GF-D8 (cell line): ENCODE measurements at regions not wholly inside any gene's neighbourhood (a gene's known extent, or its start where the extent isn't known, plus 50 kb on each side); places are given as distances from the start of the nearest gene placed in this dataset.

ENCODE experiments used
- DNase-seq: peaks from one replicate; lab custom pipeline; 2025; lab: John Stamatoyannopoulos, UW

GRCh38 chr19:32172566-32173160 is 172.7 kb upstream of the ZNF507 start:
- no peak for DNase-seq

- no peak for DNase-seq
Measured at GRCh38 chr19:32173836-32174235, 171.6 kb upstream of the ZNF507 start.

- no peak for DNase-seq
Measured at GRCh38 chr19:32174386-32175113, 170.9 kb upstream of the ZNF507 start.

DNA sequence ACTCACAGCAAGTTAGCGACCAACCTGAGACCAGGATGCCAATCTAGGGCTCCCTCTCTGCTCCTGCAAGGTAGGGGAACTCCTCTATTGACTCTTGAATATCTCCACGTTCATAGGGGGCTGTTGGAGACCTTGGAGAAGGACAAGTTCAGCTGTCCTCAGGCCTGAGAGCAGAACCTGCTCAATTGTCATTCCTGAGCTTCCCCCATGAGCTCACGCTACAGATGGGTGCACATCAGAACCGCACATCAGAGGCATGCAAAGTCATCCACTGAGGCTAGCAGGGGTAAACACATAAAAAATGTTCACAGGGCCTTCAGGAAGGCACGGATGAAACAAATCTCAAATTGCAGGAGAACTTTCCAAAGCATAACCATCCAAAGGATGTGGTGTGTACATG is 168.8 kb upstream of the ZNF507 start:
- no peak for DNase-seq

DNA sequence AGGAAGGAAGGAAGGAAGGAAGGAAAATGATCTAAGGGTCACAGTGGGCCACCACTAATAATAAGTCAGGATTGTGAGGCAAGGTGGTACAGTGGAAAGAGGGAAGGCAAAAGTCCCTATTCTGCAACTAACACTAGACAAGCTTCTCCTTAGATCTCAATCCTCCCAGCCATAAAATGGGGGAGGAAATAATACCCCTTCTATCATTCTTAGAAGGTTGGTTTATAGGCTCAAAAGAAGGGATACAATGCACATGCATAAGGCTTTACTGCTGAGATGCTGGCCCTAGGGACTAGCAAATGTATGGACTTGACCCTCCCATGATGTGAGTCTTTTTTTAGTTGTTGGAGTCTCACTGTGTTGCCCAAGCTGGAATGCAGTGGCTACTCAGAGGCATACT is 167.7 kb upstream of the ZNF507 start:
- DNase-seq = no peak

GRCh38 chr19:32178401-32178800 is 167.0 kb upstream of the ZNF507 start:
- no peak for DNase-seq

DNA sequence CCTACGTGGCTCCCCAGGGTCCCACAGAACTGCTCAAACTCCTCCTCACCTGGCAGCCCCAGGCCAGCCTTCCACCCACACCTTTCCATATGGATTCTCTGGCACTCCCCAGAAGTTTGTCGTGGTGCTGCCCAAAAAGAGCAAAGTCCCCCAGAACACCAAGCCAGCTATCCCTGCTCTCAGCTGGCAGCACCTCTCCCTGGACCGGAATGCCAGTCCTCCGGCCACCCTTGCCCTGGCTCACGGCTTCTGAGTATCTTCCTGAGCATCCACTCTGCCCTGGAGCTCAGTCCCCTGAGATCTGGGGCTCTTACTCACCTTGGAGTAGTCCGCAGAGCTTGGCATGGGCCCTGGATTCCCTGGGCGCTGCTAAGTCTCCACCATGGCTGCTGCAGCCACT is 166.5 kb upstream of the ZNF507 start:
- DNase-seq = no peak

DNA sequence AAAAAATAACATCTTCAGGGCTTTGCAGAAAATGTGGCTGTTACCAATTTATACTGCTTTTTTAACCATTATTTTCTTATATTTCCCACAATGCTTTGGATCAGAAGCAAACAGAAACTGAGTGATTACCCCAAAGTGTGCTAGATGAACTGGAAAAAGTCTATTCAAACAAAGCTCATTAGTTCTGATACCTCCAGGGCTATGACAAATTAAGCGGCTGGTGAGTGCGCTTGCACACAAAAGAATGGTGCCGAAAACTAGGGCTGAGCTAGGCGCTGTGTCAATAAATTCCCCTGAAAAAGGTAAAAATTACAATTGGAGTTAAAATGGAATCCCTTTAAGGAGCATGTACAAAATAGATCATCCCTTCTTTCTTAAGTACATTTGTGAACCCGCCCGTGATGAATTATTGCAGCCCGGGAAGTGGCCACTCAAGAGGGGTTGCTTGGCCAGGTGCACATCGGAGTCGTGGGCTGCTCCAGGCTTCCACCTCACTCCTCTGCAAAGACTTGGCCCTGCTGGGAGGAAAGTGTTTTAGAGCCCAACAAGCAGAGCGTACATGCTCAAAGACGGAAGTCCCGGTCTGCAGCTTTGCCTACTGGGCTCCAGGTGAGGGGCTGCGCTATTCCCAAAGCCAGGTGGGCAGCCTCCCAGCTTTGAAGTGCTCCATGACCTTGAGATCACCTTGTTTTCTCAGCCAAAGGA is 164.0 kb upstream of the ZNF507 start:
- DNase-seq = no peak

GRCh38 chr19:32186542-32187330 is 158.7 kb upstream of the ZNF507 start:
- DNase-seq = no peak

GRCh38 chr19:32188921-32189320 is 156.5 kb upstream of the ZNF507 start:
- DNase-seq = no peak

GRCh38 chr19:32189956-32190706 is 155.3 kb upstream of the ZNF507 start:
- no peak for DNase-seq

DNA sequence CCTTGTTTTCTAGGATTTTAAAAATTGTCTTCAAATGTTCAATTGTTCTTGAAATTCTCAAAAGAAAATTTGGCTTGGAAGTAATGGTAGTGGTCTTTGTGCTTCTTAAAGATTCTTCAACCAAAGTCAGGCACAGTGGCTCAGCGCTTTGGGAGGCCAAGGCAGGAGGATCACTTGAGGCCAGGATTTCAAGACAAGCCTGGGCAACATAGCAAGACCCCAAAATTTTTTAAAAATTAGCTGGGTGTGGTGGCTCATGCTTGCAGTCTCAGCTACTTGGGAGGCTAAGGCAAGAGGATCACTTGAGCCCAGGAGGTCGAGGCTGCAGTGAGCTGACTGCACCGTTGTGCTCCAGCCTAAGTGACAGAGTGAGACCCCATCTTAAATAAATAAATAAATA is 153.5 kb upstream of the ZNF507 start:
- no peak for DNase-seq

DNA sequence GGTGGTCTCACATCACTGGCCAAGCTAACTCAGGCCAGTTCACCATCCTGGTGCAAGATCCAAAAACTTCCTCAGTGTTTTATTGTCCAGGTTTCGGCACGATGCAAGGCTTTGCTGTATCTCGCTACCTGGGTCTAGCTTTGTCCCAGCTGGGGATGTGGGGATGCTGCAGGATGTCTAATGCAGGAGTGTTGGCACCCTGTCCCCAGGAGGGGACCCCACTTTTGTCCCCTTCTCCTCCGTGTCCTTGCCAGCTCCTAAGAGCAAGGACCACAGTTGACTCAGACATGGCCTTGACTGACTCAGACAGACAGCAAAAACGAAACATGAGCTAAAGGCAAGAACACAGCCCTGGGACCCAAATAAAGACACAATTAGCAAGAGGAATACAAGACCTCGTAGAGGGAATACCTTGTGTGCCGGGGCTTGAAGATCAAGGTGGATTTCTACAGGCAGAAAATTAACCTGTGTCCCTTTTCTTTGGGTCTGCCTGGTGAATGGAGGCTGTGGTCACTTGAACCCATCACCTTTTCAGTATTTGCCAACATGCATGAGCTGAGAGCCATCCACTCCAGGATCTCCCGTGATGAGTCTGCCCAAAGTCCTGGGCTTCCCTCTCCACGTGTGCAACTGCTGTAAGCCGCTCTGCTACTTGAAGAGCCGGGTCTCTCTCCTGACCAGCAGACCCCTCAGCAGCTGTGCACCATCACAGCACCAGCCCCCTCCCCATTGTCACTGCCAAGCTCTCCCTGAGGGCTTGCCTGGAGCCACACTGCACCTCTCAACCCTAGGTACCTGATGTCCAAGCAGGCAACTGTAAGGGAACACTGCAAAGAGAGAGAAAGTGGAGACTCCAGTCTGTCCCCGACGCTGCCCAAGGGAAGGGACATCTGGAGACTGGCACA is 149.5 kb upstream of the ZNF507 start:
- no peak for DNase-seq

DNA sequence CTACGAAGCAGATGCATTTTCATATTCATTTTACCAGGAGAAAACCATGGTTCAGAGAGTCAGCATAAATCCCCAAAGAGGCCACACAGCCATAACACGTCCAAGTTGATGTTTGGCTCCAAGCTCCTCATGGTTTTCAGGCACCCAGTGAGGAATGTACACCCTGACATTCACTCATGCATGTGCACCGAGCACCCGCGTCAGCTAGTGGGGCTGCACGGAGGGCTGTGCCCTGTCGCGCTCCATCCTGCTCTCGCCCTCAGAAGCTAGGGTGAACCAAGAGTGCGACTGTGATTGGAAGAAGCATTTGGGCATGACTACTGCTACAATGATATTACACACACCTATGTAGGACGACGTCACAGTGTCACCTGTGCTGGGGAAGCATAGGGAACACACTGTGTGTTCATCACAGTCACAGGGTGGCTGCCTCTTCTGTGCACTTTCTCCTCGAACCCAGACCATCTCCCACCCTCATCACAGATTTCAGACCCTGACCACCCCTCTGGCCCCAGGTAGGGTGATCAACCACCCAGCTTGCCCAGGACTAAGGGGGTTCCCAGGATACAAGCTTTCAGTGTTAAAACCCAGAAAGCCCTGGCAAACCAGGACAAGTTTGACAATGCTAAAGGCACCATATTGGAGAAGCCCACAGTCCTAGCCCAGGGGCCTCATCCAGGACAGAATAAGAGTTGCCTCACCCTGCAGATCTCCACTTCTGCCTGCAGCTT is 148.6 kb upstream of the ZNF507 start:
- DNase-seq = no peak

DNA sequence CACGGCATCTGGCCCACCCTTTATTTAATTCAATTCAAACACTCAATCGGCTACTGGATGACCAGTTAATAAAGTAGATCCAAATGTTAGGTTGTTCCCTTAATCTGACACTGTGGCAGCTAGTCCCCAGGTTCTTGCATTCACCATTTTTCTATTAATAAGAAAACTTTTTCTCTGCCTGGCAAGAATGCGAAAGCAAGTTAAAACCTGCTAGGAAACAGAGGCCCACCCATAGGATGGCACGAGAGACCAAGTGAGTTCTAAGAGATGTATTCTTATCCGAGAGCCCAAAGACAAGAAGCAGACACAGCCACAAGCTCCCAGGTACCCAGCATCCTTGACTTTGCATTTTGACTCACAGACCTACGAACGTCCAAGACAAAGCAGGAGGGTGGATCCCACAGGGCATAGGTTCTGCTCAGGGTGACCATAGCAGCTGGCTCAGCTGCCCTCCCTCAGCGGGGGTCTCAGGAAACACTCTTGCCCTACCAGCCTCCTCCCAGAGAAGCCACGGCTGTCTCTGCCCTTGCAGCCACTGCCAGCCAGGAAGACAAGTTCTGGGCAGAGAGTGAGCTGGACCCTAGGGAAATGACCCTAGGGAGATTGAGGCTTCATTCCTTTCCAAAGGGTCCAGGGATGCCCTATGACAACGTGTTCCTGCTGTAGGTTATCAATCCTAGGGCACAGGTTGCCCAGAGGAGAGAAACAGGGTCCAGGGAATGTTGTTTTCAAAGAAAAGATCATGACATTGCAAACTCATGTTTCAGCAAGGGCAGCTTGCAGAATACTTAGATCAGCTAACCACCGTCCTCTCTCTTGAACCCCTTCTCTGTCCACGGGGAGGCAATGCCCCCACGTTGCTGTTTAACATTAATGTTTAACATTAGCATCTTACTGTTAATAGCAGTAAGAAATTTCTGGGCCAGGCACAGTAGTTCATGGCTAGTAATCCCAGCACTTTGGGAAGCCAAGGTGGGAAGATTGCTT is 147.2 kb upstream of the ZNF507 start:
- DNase-seq = no peak

GRCh38 chr19:32199501-32200040 is 145.8 kb upstream of the ZNF507 start:
- DNase-seq = no peak

GRCh38 chr19:32200312-32201038 is 144.9 kb upstream of the ZNF507 start:
- DNase-seq = no peak

- no peak for DNase-seq
Measured at GRCh38 chr19:32201211-32201610, 144.2 kb upstream of the ZNF507 start.
